Fibroblast of skin of left biceps (primary cell): ENCODE measurements at regions not wholly inside any gene's neighbourhood (a gene's known extent, or its start where the extent isn't known, plus 50 kb on each side); places are given as distances from the start of the nearest gene placed in this dataset.
"Not testable (repeated sequence)": the region's sequence is repeated elsewhere in the genome, so short reads cannot be mapped to it uniquely, and the experiment has no call there.

Experiments used
- DNase-seq, 2 experiments: peaks; one replicate each; pipeline ENCODE4 v3.0.0-alpha.2; 2013; ENCODE audit warnings: low read depth in 2 of 2

GRCh38 chr9:74090921-74091320 lies 406.2 kb upstream of the RORB start:
- DNase-seq = not testable (repeated sequence)

DNA sequence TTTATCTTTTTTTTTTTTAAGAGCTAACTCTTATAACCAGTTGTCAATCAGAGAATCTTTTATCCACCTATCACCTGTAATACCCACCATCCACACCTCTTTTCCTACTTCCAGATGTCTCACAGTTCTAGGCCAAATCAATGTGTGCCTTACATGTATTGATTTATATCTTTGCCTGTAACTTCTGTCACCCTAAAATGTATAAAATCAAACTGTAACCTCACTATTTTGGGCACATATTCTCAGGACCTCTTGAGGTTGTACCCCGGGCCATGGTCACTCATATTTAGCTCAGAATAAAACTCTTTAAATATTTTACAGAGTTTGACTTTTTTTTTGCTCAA lies 404.7 kb upstream of the RORB start:
- DNase-seq = no peak

GRCh38 chr9:74094037-74094436 lies 403.1 kb upstream of the RORB start:
- DNase-seq = not testable (repeated sequence)

- DNase-seq = no peak
Measured at GRCh38 chr9:74094766-74095165, 402.4 kb upstream of the RORB start.

- DNase-seq = no peak
Measured at GRCh38 chr9:74095925-74096324, 401.2 kb upstream of the RORB start.

GRCh38 chr9:74096420-74096819 lies 400.7 kb upstream of the RORB start:
- no peak for DNase-seq

DNA sequence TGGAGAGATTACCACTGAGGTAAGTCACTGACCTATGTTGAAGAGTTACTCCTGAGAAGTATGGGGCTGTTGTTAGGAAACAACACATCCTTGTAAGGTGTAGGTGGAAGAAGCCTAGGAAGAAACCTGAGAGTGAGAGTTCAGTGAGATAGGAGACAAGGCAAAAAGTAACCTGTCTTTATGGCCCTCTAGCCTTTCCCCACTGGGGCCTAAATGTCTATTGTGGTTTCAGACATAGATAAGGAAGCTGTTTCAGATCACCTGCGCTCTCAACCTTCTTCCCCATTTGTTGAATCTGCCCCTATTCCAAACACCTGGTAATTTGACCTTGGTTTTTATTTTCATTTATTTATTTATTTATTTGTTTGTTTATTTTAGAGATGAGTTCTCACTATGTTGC lies 397.1 kb upstream of the RORB start:
- DNase-seq = no peak

DNA sequence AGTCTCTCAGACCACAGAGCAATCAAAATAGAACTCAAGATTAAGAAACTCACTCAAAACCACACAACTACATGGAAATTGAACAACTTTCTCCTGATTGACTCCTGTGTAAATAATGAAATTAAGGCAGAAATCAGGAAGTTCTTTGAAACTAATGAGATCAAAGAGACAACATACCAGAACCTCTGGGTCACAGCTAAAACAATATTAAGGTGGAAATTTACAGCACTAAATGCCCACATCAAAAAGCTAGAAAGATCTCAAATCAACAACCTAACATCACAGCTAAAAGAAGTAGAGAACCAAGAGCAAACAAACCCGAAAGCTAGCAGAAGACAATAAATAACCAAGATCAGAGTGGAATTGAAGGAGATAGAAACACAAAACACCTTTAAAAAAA lies 395.0 kb upstream of the RORB start:
- DNase-seq = not testable (repeated sequence)

DNA sequence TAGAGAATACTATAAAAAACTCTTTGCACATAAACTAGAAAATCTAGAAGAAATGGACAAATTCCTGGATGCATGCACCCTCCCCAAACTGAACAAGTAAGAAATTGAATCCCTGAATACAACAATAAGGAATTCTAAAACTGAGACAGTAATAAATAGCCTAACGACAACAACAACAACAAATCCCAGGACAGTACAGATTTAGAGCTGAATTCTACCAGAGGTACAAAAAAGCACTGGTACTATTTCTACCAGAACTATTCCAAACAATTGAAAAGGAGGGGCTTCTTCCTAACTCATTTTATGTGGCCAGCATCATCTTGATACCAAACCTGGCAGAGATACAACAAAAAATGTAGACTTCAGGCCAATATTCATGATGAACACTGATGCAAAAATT lies 394.4 kb upstream of the RORB start:
- DNase-seq = no peak

DNA sequence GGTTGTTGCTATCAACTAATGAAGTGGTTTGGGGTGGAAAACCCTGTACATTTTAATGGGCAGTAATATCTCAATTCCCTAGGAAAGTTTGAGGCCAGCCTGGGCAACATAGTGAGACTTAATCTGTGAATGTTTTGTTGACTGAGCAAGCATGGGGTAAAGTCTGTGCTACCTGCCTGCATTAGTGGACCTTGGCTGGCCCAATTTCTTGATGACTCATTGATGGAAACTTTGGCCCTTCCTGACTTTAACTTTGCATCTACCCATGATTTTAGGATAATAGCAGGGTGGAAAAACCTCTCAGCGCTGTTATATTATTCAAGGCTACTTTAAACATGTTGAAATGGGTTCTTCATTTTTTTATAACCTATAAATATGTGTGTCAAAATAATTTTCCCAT lies 389.4 kb upstream of the RORB start:
- no peak for DNase-seq

GRCh38 chr9:74115976-74116375 lies 381.2 kb upstream of the RORB start:
- no peak for DNase-seq

- DNase-seq = no peak
Measured at GRCh38 chr9:74117151-74117550, 380.0 kb upstream of the RORB start.

DNA sequence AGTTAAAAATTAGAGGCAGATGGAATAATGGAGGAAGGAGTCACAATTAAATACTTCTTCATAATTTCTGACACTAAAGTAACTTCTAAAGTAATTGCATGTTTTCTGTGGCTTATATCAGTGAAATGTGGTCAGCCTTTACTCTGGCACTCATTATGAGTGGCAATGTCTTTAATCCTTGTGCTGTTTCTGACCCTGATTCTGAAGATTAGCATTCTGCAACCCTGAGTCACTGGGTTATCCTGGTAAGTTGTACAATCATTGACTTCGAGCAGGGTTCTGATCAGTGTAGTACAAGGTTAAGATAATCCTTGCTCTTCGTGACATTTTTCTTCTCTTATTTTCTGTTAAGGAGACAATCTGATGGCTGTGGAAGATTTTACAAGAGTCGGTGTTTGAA lies 379.4 kb upstream of the RORB start:
- no peak for DNase-seq

GRCh38 chr9:74120061-74120460 lies 377.1 kb upstream of the RORB start:
- no peak for DNase-seq

DNA sequence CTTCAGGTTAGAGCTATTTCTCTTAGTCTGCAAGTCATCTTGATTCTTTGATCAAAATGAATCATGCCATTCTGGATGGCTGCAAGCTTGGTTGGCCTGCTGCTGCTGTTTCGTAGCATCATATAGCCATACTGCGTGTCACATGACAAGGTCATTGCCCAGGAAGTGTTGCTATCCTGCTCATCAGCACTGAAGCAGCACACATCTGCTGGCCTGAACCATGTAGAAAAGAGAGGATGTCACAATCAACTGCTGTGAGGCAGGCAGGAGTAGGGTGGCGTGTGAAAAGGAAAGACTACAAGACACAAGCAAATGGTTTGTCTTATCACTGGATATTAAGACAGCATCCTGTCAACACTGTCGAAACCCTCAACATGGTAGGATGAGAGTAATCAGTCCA lies 376.7 kb upstream of the RORB start:
- DNase-seq = no peak

GRCh38 chr9:74122216-74122615 lies 374.9 kb upstream of the RORB start:
- DNase-seq = no peak

- no peak for DNase-seq
Measured at GRCh38 chr9:74122661-74123060, 374.5 kb upstream of the RORB start.

- DNase-seq = no peak
Measured at GRCh38 chr9:74125941-74126340, 371.2 kb upstream of the RORB start.

DNA sequence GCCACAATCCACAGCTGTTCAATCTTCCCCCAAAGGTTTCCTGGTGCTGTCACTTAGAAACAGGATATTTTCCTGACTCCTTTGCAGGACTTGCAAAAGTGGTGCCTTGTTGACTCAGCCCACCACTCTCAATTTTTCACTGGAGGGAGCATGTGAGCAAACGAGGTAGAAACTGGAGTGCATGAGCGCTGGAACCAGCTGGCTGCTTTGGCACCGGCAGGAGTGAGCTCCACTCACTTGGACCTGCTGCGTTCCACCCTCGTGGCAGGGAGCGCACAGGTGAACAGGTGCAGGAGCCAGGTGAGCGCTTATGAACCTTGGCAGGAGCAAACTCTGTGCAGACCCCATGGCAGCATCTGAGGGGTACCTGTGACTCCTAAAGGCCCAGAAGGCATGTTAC lies 364.1 kb upstream of the RORB start:
- no peak for DNase-seq

DNA sequence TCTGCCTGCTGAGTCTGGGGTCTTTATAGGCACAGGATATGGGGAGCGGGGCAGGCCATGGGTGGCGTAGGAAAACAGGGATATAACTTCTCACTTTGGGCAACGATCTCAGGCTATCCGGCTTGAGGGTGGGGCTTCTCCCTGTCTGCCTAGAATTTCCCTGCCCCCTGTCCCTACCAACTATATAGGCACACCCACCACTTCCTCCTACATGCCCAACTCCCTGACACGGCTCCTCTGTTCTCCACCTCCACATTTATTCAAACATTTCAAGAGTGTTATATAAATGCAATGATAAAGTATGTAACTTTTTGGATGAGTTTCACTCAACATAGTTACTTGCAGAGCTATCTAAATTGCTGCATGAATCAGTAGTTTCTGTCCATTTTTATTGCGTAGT lies 363.2 kb upstream of the RORB start:
- no peak for DNase-seq

GRCh38 chr9:74138182-74138581 lies 359.0 kb upstream of the RORB start:
- no peak for DNase-seq

GRCh38 chr9:74140141-74140540 lies 357.0 kb upstream of the RORB start:
- DNase-seq = no peak

DNA sequence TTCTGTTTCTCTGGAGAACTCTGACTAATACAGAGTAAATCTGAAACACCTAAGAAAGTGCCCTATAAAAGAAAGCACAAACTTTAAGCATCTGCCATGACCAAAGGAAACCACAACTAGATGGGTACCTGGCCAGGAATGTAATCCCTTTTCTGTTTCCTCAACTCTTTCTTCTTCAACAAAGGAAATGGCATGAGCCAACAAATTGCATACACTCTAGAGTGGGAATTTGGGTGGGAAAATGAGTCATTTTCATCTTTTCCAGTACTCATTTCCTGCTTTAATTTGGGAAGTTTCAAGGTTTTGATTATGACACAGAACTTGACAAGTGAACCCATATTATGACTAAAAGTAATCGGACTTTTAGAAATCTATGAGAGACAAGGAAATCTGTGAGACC lies 349.2 kb upstream of the RORB start:
- DNase-seq = no peak

- no peak for DNase-seq
Measured at GRCh38 chr9:74172874-74173273, 324.3 kb upstream of the RORB start.

GRCh38 chr9:74173284-74173683 lies 323.9 kb upstream of the RORB start:
- no peak for DNase-seq
